ENCODE measurements at regions not wholly inside any gene's neighbourhood (a gene's known extent, or its start where the extent isn't known, plus 50 kb on each side); places are given as distances from the start of the nearest gene placed in this dataset.
A peak's percentile ranks its signal among the peaks of the same experiment; 100 is the strongest.

DNA sequence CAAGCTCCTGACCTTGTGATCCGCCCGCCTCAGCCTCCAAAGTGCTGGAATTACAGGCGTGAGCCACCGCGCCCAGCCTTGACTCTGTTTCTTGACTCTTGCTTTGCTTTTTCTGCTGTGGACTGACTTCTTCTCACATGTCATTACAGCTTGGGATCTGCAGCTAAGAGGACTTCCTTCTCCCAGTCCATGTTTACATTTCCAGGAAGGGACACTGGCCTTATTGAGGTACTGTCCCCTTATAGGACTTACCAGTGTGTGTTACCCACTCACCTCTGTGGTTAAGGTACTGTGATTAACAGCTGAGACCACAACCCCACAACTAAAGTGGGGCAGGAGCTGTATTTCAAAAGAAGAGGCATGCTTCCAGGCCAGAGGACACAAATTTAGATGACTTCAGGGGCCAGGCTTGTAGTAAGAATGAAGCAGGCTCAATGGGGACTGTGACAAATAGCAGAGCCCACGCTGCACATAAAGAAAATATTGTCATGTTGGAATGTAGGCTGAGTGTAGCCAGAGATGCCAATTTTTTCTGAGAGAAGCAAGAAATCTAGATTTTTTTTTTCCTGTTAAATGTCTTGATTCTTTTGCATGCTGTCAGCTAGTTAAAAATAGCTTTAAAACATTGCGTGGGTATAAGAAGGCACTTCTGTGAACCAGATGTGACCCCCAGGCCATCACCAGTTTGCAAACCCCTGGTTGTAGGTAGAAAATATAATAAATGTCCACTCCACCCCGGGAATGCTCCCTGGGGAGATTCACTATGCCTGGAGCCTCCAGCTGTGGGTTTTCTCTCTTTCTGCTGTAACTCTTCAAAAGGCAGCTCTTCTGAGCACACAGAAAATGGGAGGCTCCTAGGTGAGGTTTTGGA is 75.0 kb downstream of the PTPDC1 start:
- DNase-seq (ENCODE audit: low read depth): no peak

DNA sequence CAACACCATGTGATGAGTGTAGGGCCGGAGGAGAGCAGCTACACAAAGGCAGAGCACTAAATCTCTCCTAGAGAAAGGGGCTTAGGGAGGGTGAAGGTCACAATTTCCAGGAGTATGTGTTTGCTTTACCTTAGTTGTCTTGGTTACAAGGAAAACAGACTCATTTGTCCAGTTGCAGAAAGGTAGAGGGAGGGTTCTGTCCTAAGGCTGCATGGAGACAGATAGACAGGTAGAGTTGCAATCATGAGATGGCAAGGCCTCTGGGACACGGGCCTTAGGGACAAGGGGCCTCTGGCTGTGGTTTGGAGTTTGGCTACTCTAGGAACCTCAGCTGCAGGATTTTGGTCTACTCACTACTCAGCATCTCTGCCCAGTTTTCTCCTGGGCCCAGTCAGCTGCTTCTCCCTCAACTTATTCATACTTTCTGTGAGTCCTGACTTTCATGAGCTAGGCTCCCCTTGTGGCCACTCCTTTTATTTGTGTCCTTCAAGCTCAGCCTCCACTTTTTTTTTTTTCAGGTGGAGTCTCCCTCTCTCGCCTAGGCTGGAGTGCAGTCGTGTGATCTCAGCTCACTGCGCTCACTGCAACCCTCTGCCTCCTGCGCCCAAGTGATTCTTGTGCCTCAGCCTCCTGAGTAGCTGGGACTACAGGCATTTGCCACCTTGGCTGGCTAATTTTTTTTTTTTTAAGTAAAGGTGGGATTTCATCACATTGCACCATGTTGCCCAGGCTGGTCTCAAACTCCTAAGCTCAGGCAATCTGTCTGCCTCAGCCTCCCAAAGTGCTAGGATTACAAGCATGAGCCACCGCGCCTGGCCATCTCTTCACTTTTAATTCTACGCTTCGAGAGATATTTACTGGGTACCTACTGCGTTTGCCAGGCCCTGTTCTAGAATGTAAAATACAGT is 76.6 kb downstream of the PTPDC1 start:
- DNase-seq (ENCODE audit: low read depth): no peak

DNA sequence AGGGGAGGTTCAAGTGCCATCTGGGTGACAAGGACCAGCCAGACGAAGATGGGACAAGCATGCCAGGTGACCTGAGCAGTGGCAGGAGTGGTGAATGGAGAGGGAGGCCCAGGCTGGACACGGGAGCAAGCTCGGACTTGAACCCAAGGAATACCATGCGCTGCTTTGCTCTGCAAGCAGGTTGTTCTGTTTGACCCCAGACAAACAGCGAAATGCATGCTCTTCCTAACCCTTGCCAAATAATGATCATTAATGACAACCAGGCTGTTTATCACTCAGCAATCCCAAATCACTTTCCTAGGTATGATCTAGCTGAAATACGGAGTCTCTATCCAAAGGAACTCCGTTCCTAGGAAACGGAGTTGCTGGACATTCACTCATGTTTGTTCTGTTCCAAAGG is 77.4 kb downstream of the PTPDC1 start:
- no peak for DNase-seq (ENCODE audit: low read depth)

DNA sequence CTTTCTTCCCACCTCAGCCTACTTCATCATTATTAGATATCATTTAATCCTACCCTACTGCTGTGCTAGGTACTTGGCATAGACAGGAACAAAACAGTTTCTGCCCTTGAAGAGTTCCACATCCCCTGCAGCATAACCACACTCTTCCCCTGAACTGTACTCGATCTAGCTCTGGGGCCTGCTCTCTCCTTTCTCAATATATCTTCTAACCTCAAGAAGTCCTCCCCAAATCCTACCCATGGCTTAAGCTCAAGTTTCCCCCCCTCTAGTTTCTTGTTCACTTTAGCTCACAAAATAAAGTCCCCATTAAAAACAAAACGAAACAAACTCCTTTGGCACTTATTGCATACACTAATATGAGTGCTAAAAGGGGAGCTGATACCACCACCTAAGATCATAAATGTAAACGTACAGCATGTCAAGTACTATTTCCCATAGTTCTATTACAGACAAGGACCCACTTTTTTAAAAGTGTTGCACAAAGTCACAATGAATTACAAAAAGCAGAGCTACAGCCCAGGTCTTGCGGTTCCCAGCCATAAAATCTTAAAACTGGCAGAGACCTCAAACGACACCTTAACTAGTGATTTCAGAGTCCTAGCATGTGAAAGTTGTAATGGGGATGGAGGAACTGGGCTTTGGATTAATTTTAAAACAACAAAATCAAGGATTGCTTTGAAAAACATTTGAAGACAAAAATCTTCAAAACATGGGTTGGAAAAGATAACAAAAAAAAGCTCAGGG is 80.7 kb downstream of the PTPDC1 start:
- DNase-seq (ENCODE audit: low read depth): no peak

DNA sequence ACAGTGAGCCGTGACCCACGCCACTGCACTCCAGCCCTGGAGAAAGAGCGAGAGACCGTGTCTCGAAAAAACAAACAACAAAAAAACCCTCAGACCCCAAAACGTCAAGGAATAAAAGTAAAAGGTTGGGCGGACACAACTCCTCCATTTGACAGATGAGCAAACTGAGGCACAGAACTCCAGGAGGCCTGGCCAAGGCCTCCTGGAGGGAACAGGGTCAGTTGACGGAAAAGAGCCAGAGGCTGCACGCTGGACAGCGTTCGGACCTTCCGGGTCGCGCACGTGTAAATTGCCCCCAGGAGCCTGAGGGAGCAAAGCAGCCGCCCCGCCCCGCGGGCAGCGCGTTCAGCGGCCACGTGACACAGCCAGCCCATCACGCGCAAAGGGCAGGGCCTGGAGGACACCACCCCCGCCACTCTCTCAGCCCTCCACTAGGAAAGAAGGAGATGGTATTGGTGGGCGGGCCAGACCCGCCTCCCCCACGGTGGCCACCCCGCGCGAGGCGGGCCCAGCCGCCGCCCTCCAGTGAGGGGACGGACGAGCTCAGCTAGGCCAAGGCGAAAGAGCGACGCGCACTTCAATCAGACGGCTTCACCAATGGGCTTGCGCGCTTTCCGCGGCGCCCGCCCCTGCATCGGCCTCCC is 81.5 kb downstream of the PTPDC1 start:
- DNase-seq (ENCODE audit: low read depth): peak; percentile 92

DNA sequence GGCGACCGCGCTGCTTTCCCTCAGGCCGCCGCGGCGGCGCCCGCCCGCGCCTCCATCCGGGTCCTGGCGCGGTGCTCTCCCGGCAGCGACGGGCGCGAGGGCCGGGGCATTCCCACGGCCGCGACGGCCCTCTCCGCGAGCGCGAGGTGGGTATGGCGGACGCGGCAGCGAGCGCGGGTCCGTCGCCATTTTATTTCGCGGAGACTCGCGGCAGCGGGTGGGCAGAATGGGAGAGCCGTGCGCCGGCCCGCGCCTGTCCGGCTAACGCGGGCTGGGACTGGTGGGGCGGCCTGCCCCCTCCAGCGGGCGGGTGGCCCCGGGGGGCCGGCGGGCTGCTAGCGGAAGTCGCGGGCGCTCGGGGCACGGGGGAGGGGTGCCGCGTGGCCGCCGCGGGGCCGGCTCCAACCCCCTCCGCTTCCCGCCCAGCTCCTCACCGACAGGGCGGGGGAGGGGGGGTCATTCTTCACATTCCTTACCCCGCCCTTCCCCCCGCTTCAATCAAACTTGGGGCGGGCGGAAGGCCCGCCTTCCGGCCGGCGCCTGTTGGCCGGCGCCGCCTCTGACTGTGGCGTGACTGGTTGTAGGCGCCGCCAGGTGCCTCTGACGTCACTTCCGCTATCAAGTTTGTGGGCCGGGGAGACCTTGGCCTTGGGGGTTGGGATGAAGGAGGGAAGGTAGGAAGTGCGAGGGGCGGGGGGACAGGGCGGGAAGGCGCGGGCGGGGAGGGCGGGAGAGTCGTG is 82.1 kb downstream of the PTPDC1 start:
- peak; percentile 96 for DNase-seq (ENCODE audit: low read depth)

DNA sequence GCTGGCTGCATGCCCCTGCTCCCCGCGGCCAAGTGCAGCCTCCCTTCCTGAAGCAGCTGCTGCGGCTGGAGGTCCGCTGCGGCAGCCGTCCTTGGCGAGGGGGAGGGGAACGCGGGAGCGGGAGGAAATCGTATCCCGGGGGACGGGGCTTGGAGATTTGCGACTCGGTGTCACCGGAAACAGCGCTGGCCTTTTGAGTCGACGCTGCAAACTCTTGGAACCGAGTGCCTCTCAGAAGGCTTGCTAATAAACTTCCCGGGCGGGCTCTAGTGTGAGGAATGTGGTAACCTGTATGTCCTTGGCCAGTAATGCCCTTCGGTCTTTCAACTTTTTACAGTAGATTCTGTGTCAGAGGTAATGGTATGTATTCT is 82.7 kb downstream of the PTPDC1 start:
- DNase-seq (ENCODE audit: low read depth): peak; percentile 62

DNA sequence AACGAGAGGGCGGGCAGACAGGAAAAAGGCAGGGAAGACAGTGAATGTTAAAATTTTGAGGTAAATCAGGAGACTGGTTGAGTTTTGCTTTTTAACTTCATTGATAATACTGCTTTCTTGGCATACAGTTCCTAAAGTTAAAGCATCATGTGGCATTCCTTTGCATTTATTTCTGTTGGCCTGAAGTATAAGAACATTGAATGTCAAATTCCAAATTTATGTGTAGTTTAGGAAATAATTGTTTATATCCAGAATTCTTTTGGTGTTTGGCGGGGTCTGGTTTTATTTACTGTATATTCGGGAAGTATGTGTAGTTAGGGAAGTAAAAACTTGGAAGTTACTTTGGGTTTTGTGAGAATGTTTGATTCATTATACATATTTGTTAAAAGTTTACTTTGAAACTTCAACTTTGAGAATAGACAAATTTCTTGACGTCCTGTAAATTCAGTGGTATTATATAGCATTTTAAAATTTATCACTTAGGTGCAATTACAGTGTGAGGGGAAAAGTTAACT is 83.2 kb downstream of the PTPDC1 start:
- DNase-seq (ENCODE audit: low read depth): no peak

DNA sequence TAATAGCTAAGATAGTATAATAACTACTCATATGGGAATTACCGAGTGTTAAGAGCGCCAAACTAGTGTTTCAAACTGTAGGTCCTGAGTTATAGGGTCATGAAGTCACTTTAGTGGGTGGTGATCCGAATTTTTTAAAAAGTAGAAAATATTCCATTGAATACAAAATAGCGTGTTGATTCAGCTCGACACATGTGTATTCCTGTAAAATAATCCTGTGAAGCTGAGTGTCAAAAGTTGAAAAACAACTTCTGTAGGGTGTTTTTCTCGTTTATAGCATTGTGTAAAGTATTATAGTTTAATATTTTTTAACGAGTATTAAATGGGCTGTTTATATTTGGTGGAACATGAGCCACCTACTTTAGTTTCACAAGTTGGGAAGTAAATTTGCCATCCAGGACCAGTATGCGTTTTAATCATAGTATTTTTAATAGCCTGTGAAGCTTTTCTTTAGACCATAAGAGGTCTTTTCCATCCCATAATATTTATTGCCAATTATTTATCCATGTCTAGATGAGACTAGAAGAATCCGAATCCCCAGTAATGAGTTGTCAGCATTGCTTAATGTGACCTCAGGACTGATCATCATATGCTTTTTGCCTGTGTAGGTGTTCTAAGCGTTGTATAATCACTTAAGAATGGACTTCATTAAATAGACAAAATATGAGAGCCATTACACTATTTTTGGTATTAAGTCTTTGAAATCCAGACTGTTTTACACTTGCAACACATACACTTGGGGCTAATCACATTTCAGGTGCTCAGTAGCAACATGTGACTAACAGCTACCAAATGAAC is 84.1 kb downstream of the PTPDC1 start:
- DNase-seq (ENCODE audit: low read depth): peak; percentile 32

DNA sequence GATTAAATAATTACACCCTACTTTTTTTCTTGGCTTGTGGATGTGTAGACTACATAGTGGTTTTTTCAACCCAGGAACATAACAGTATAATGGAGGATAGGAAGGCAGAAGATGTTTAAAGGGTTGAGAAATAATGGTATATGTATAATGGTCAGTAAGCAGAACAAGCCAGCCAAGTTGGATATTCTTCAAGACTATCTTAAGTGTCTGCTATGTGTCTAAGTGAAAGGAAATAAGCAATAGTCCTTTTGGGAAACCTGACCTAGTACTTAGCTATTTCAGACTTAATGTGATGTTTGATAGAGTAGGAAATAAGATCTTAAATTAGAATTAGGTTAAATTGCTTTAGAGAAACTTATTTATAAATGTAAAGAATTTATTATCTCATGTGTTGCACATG is 85.7 kb downstream of the PTPDC1 start:
- no peak for DNase-seq (ENCODE audit: low read depth)

DNA sequence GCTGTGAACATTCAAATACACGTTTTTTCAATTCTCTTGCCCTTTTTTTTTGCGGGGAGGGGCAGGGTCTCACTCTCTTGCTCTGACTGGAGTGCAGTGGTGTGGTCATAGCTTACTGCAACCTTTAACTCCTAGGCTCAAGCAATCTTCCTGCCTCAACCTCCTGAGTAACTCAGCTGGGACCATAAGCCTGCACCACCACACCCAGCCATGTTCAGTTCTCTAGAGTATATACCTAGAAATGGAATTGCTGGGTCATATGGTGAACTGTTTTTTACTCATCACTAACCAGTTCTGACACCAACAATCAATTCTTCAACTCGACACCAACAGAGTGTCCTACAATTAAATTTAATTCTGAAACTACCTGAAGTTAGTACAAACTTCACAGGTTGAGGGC is 85.5 kb upstream of the ZNF169 start:
- DNase-seq (ENCODE audit: low read depth): no peak

DNA sequence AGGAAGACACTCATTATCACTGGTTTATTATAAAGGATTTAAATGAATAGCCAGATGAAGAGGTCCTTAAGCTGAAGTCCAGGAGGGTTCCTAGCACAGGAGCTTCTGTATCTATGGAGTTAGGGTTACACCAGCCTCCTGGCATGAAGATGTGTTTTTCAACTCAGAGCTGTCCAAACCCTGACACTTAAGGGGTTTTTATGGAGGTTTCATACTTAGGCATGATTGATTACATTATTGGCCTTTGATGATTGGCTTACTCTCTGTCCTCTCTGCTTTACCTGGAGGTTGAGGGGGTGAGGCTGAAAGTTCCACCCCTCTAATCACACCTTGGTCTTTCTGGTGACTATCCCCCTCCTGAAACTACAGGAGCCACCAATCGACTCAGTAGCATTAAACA is 84.9 kb upstream of the ZNF169 start:
- DNase-seq (ENCODE audit: low read depth): no peak

DNA sequence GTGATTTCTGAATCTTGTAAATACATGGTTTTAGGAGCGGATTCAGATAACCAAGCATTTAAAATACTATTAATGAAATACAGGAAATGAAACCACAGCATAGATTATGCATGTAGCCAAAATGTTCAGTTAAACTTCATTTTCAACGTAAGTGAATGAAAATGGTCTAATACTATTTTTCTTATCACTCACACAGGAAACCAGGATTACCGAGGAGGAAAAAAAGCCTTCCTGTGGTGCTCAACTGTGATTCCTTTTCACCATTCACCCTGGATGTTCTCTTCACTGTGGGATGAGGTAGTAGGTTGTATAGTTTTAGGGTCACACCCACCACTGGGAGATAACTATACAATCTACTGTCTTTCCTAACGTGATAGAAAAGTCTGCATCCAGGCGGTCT is 83.4 kb upstream of the ZNF169 start:
- no peak for DNase-seq (ENCODE audit: low read depth)

DNA sequence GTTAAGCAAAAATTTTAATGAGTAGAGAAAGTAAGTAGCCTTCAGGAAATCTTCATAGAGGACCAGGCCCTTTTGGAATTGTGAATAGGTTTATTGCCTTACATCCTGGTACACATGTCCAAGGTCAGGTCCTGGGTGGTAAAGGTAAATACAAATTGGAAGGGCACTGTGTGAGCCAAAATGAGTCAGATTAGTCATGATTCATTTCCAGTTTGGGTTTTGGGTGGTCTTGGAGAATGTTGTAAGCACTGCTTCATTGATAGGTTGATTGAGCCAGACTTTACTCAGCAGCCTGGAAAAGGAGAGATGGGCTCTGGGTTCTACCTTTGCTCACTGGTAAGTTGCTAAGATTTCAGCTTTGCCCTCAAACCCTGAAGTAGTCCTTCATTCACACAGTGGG is 82.5 kb upstream of the ZNF169 start:
- DNase-seq (ENCODE audit: low read depth): no peak

DNA sequence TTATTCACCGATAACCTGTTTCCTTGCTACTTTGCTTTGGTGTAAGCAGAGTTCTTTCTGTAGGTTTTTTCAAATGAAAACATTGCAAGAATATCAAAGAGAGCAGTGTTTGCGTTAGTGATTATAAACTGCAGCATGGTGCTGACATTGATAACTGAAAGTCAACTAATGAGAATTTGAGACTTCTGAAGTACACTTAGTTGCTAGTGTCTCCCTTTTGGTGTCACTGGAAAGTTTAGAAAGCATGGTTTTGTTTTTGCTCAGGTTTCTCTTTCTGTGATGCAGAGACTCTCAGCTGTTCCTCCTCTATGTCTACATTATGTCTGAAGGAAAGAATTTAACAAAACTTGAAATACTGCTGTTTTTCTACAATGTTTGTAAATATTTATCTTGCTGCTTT is 80.2 kb upstream of the ZNF169 start:
- no peak for DNase-seq (ENCODE audit: low read depth)

DNA sequence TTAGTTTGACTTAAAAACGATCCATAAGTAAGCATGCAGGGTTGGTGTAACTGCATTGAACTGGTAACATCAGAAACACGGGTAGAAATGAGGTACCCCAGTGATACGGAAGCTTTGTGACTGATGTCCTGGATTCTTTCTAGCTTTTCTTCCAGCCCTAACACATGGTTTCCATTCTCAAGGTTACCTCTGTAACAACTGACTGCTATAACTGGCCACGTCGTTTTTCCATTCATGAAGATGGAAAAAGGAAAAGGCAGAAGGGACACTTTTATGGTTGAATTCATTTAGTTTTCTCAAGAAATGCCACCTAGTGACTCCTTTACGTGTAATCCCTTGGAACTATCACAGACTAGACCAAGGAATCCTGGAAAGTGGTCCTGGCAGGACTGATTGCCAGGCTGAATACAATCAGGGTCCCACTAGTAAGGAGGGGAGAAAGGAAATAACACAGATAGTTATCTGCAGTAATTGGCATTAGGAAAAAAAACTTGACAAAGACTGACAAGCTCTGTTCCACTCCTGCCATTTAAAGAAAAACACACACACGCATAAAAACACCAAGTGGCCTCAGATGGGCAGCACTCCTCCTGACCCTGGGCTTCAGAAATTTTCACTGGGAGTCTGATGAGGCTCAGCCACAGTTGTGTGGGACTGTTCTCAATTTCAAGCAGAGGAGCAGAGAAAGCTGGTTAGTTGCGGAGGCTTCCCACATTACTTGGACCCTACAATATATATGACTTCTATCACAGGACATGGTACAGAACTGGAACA is 77.5 kb upstream of the ZNF169 start:
- DNase-seq (ENCODE audit: low read depth): no peak

DNA sequence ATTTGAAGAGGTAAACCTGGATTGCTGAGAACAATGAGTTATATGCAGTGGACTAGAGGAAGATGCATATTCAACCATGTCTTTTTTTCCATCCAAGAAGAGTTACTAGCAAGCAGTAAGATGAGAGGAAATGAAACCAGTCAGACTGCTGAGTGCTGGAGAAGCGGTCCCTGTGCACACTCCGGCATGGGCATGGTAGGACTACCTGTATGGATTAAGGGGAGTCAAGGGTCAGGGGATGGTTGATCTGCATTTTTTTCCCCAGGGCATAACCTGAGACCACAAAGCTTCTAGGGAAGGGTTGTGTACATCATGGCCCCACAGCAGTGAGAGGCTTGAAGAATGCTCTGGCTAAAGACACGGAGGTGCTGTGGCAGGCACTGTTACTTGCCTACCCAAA is 76.6 kb upstream of the ZNF169 start:
- DNase-seq (ENCODE audit: low read depth): no peak

DNA sequence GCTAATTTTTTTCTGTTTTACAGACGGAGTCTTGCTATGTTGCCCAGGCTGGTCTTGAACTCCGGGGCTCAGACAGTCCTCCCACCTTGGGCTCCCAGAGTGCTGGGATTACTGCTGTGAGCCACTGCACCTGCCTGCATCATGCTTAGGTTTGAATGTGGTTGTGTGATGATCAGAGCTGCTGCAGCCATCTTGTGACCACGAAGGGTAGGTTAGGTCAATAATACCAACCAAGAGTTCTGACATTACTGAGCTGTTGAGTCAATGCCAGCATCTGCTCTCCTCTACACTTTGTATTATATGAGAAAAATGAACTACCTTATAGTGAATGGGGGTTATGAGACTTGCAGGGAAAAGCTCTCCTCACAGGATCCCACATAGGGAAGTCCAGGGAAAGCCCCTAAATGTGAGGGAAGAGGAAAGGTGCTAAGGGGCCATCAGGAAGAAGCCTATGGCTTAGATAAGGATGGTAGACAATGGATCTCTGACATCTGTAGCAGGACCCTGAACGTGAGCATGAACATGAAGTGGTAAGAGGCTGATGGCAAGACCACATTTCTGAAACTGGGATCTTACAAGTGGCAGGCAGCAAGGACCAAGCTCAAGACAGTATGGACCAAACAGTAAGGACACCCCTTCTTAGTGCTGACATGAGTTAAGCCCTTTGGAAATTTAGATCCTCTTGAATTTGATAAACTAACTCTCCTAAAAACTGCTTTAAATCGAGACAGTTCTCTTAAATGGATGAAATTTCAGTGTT is 75.7 kb upstream of the ZNF169 start:
- no peak for DNase-seq (ENCODE audit: low read depth)

DNA sequence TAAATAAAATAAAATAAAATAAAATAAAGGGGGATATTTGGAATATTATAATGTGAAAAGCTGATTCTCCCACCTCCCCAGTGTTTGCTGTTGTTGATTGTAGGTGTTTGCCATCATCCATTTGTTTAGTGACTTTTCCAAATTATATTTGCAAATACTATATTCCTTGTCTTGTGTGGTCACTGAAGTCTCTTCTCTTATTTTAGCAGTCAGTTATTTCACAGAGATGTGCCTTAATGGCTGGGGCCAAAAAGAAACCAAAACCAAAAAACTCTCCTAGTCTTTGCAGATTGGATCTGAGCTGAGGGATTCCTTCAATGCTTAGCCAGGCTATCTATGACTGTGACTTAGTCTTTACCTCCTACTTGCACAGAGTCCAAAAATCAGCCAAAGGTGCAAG is 70.9 kb upstream of the ZNF169 start:
- DNase-seq (ENCODE audit: low read depth): no peak
